Prostate gland (tissue), 2 donors: ENCODE measurements at regions not wholly inside any gene's neighbourhood (a gene's known extent, or its start where the extent isn't known, plus 50 kb on each side); places are given as distances from the start of the nearest gene placed in this dataset.

Experiments used
- CTCF ChIP-seq, 4 experiments: fragments of 200-600 bp in 2 of 4; fragments of 450-650 bp in 2 of 4; sonication (generic) in 2 of 4; IDR thresholded peaks; 1 replicate in 3 of 4; 2 replicates in 1 of 4; pipeline ENCODE4 v1.5.1; 2016 to 2019; ENCODE audit warnings: antibody characterized with exemption in 4 of 4, mild to moderate bottlenecking in 2 of 4, moderate library complexity in 2 of 4
- POLR2A ChIP-seq: fragments of 450-650 bp; IDR thresholded peaks from one replicate; pipeline ENCODE4 v1.6.1; 2016; ENCODE audit warnings: antibody characterized with exemption, mild to moderate bottlenecking
- POLR2AphosphoS5 ChIP-seq: sonication (generic); formaldehyde crosslinking; IDR thresholded peaks from one replicate; pipeline ENCODE4 v1.6.1; 2017; ENCODE audit warnings: antibody characterized with exemption

GRCh38 chr4:74624351-74625151 lies 169.8 kb downstream of the BTC start:
- TF ChIP-seq POLR2AphosphoS5 (no peak), CTCF (IDR thresholded peaks at IDR 0.05) (no peak), POLR2A (no peak)
